Epidermal melanocyte (primary cell): ENCODE measurements at regions not wholly inside any gene's neighbourhood (a gene's known extent, or its start where the extent isn't known, plus 50 kb on each side); places are given as distances from the start of the nearest gene placed in this dataset.

ENCODE experiments used
- DNase-seq: peaks from one replicate; pipeline ENCODE4 v3.0.0; 2011; ENCODE audit warnings: low spot score; ENCODE audit not compliant: insufficient read length

DNA sequence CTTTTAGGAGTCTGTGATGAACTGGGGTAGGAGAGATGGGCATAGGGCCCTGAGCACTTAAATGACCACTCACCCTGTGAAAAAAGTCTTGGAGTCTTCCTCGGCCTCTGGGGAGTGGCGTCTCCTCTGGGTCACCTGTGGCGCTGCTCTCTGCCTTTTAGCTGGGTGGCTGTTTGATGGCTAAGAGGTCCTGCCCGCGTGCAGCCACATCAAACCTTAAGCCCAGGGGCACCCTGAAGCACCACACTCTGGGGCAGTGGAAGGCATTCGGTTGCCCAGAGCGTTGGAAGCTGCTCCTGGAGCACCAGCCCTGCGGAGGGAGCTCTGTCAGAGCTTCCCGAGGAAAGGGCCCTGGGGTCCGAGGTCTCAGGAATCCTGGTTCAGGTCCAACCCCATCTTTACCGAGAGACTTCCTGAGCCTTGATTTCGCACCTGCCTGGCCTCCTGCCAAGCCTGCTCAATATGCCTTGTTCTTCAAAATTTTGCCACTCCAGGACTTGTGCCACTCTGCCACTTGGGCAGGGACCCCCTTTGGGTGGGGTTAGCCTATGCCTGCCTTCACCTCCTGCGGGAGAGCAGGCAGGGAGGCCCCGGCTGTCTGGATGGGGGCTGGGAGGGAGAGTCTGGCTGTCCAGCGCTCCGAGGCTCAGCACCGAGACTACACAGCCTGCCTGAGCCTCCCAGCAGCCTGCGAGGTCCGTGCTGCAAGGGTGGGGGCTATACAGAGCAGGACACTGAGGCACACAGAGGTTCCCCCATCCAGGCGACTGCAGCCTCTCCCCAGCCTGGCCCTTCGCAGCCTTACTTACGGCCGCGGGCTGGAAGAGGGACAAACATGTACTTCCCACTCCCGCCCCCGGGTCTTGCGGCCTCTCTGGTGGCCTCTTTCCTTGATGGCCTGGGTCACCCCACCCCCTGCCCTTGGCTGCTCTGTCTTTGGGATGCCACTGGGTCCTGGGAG lies 63.4 kb upstream of the RNU6ATAC start:
- DNase-seq = no peak

- DNase-seq = no peak
Observed at GRCh38 chr9:134228649-134229048, 64.3 kb upstream of the RNU6ATAC start.

DNA sequence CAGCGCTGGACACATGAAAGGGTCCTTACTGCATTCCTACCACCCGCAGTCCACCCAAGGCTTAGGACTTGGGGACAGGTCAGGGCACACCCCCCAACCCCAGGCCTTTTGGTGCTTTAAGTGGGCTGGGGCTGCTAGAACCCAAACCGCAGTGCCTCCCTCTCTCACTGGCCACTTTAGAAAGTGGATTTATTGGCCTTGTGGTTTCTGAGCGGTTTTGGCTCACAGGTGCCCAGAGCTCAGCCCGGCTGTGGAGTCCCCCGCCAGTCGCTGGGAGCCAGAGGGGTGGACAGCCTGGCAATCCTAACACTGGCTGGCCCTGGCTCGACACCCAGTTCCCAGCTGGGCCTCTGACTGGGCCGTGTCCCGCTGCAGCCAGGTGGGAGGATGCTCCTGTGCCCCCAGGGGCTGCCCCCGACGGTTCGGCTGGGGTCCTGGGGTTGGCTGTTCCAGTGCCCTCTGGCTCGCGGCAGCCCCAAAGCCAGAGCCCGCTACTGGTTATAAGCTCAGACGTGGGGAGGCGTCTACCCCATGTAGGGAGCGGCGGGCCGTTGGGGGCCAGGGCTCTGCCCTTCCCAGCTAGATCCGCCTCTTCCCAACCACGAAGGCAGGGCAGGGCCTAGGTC lies 65.2 kb upstream of the RNU6ATAC start:
- DNase-seq = no peak

GRCh38 chr9:134230092-134230941 lies 66.0 kb upstream of the RNU6ATAC start:
- no peak for DNase-seq

- DNase-seq = no peak
Observed at GRCh38 chr9:134230942-134231325, 66.6 kb upstream of the RNU6ATAC start.

DNA sequence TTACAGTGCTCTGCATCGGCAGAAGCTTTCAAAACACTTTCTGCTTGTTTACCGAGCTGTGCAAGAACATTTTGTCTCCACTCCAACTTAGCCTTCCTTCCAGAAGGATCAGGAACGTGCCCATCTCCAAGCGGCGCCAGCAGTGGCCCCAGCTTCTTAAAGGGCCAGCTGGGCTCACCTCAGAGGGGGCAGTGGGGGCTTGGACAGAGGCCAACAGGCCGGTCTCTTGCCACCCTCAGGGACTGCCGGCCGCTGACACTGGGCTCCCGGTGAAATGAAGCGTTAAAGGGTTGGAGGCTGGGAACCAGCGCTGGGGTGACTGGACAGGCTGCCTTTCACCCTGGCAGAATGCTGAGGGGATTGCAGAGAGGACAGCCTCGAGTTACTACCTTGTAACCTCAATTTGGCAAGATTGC lies 67.0 kb upstream of the RNU6ATAC start:
- no peak for DNase-seq

GRCh38 chr9:134231767-134232166 lies 67.4 kb upstream of the RNU6ATAC start:
- no peak for DNase-seq

- no peak for DNase-seq
Observed at GRCh38 chr9:134233022-134233421, 68.7 kb upstream of the RNU6ATAC start.

- DNase-seq = no peak
Observed at GRCh38 chr9:134234001-134234660, 69.8 kb upstream of the RNU6ATAC start.

- DNase-seq = no peak
Observed at GRCh38 chr9:134234687-134235359, 70.5 kb upstream of the RNU6ATAC start.

DNA sequence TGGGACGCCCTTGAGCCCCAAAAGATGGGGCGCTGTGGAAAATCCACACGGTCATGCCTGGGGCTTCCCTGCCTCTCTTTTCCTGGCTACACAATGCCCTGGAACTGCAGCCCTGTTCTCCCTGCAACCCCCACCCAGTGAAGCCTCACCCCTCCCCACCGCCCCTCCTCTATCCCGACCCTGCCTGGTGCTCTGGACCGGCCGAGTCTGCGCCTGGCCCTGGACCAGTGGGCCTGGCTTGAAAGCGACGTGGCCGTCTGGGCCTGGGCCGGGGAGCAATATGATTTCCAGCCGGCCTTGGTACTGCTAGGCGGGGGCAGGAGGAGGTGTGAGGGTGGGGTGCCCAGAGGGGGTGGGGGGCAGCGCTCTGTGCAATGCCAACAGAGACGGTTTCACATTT lies 71.0 kb upstream of the RNU6ATAC start:
- DNase-seq = no peak

- no peak for DNase-seq
Observed at GRCh38 chr9:134236001-134236421, 71.6 kb upstream of the RNU6ATAC start.

- DNase-seq = no peak
Observed at GRCh38 chr9:134236935-134237629, 72.7 kb upstream of the RNU6ATAC start.

DNA sequence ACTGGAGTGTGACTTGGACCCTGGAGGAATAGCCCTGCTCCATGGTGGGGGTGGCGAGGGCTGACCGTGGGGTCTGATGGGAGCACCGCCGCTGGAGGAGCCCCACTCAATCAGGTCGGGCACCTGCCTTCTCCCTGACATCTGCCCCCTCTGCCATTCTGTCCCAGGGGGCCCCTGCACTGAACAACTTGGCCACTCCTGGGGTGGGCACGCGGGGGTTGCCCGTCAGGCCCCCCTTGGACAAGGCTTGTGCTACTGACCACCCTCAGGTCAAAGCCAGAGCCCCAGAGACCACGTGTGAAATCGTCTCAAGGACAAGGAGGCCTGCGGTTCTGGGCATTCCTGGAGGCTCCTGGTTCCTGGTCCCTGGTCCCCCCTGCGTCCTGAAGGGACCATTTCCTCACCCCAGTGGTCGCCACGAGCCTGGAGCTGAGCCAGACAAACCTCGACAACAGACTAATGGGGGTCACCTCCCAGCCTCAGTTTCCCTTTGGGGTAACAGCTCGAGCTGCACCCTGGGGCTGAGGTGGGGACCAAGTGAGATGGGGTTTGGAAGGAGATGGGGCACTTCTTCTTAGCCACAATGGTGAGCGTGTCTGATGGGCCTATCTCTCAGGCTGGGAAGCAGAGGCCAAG lies 73.4 kb upstream of the RNU6ATAC start:
- no peak for DNase-seq

GRCh38 chr9:134239130-134239903 lies 75.0 kb upstream of the RNU6ATAC start:
- DNase-seq = no peak

DNA sequence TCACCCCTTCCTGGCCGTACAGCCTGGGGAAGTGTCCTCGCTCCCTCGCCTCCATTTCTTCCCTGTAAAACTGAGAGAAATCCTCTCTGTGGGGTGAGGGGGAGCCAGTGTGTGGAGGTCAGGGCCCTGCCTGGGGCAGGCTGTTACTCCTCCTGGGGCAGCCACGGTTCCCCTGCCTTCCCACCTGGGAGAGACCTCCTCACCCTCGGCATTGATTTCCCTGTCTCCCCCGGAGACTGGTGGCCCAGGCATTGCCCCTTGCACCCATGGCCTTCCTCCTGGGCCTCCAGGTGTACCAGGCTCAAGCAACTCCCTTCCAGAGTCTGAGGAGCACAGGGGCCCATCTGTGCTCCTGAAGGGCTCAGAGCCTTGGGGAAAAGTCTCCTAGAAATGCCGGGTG lies 75.6 kb upstream of the RNU6ATAC start:
- no peak for DNase-seq

GRCh38 chr9:134240361-134240760 lies 76.0 kb upstream of the RNU6ATAC start:
- DNase-seq = no peak

- DNase-seq = no peak
Observed at GRCh38 chr9:134242706-134243105, 78.3 kb upstream of the RNU6ATAC start.
